Activated CD4-positive, CD25-positive, alpha-beta regulatory T cell treated with anti-CD3 and anti-CD28 coated beads, Interleukin-2, amount 50 U/mL, for 24 hours (primary cell): ENCODE measurements at regions not wholly inside any gene's neighbourhood (a gene's known extent, or its start where the extent isn't known, plus 50 kb on each side); places are given as distances from the start of the nearest gene placed in this dataset.
"Not testable (repeated sequence)": the region's sequence is repeated elsewhere in the genome, so short reads cannot be mapped to it uniquely, and the experiment has no call there.

Source experiments
- ATAC-seq, 2 donors: fragments of 150-1000 bp; cut with Tn5 transposase; one replicate each; pipeline ENCODE4 v1.10.0; 2021; ENCODE audit warnings: mild to moderate bottlenecking in 1 of 2, moderate library complexity in 1 of 2

DNA sequence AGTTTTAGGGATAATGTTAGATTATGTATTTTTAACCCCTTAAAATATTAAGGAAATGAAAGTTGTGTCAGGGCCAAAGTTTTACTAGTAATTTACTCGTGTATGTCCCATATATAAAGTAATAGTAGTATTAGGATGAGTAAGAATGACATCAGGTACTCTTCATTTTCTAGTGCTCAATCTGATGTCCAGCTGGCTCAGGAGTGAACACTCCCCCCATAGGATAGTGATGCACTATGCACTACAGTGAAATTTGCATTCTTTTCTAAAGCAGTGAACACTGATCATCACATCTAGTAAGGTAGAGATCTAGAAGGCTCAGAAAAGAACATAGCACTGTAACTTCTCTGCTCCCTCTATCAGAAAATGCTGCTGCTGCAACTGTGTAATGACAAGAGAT is 409.7 kb downstream of the GLUD2 start:
- no peak for ATAC-seq

DNA sequence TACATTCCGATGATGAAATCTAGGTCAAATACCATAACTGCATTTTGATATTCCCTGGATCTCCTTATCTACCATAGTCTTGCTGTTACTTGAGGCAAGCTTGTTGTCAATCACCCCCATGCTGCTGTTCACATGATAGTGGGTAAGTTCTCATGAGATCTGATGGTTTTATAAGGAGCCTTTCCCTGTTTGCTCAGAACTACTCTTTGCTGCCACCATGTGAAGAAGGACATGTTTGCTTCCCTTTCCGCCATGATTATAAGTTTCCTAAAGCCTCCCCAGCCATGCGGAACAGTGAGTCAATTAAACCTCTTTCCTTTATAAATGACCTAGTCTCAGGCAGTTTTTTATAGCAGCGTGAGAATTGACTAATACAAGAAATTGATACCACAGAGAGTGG is 432.0 kb downstream of the GLUD2 start:
- no peak for ATAC-seq

DNA sequence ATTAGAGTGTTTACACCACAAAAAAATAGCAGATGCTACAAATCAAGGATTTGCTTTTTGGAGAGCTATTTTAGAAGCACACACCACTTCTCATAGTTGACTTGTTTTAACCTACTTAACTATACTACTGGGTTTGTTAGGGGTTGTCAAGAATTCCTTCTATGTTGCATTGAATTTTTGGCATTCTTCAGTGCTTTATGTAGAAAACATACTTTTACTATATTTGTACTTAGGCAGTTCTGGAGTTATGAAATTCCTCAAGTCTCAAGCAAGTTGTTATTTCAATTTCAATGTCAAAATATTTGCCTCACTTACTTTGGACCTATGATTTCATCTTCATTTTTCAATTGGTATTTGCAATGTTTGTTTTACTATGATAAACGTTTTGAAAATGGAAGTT is 449.6 kb downstream of the GLUD2 start:
- no peak for ATAC-seq

DNA sequence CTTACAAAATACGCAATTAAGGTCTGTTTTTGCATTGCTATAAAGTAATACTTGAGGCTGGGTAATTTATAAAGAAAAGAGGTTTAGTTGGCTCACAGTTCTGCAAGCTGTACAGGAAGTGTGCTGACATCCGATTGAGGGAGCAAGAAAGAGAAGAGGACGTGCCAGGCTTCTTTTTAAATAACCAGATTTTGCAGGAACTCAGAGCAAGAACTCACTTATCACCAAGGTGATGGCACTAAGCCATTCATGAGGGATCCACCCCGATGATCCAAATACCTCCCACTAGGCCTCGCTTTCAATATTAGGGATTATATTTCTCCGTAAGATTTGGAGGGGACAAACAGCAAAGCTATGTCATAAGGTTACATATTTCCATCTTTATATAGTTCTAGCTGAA is 456.7 kb downstream of the GLUD2 start:
- no peak for ATAC-seq

DNA sequence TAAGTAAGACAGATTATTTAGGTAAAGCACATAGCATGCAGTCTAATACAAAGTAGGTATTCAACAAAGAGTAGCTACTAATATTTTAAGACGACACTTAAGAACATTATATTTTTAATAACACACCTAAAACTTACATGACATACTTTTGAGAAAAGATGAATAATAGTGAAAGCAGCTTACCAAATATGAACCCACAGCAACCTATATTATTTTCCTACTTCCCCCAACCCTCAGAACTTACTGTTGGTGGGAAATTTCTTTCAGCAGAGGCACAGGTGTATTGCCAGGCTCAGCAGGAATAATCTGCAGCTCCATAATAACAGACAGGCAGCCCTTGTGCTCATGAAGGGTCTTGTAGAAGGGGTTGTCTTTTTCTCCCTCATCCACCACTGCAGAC is 498.9 kb downstream of the GLUD2 start:
- no peak for ATAC-seq

DNA sequence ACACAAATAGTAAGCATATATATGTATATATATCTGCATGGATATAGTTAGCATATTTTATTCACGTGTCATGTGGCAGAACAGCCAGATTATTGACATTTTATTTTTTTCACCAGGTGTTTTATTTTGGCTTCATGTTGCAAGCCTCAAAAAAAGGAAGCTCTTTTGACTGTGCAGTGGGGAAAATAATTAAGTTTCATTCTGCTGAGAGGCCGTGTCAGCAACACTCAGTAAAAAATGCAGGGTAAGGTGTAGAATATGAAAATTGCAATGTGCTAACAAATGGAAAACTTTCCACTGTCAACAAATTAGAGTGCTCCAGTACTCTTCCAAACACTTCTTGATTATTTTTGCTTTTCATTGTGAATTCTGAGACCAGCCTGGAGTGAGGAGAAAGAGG is 511.5 kb downstream of the GLUD2 start:
- ATAC-seq, result no peak

DNA sequence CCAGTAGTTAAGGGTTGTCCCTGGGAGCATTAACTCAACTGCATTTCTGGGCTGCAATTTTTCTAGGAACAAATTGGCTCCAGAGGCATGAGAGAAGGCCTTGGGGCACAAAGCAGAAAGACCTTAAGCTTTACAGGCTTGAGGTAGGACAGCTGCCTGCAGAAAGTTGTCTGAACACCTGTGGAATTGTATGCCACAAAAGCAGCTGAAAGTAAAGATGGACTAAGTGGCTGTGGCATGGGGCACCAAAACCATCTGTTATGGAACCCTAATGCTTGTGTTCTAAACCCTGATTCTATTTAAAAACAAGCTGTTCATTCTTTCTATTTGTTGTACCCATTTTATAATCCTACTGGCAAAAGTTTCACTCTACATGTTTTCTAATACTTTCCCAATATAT is 515.2 kb downstream of the GLUD2 start:
- ATAC-seq, result no peak

DNA sequence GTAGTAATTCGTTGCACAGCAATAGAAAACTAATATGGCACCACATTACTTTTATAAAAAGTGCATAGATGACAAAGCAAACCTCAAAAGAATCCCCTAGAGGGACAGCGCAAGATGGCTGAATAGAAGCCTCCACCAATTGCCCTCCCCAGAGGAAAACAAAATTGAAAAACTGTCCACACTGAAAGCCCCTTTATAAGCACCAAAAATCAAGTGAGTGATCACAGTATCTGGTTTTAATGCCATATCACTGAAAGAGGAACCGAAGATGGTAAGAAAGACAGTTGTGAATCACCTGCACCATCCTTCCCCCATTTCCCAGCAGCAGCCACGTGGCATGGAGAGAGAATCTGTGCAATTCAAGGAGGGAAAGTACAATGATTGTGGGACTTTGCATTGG is 522.2 kb downstream of the GLUD2 start:
- ATAC-seq, result no peak

DNA sequence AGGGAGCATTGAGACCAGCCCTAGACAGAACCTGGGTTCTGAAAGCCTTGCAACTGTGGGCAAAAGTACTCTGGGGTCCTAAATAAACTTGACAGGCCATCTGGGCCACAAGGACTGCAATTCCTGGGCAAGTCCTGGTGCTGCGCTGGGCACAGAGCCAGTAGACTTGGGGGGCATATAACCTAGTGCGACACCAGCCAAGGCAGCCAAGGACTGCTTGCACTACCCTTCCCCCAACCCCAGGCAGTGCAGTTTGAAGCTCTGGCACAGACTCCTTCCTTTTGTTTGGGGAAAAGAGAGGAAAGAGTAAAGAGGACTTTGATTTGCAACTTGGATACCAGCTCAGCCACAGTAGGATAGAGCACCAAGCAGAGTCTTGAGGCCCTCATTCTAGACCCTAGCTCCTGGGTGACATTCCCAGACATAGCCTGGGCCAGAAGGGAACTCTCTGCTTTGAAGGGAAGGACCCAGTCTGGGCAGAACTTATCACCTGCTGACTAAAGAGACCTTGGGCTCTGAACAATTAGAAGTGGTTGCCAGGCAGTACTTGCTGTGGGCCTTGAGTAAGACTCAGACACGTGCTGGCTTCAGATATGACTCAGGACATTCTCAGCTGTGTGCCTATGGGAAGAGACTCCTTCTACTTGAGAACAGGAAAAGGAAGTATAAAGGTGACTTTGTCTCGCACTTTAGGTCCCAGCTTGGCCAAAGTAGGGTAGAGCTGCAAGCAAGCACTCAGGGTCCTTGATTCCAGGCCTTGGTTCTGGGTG is 522.8 kb downstream of the GLUD2 start:
- ATAC-seq, result no peak

DNA sequence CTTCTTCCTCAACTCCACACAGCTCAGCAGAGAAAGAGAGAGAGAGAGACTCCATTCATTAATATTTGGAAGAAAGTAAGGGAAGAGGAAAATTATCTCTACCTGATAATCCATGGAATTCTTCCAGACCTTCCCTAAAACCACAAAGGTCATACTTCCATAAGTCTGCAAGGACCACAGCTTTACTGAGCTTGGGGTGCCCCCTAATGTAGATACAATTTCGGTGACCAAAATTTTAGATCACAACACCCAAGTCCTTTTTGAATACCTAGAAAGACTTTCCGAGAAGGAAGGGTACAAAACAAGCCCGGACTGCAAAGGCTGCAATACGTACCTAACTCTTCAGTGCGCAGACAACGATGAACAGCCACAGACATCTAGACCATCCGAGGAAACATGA is 523.9 kb downstream of the GLUD2 start:
- ATAC-seq, result no peak

DNA sequence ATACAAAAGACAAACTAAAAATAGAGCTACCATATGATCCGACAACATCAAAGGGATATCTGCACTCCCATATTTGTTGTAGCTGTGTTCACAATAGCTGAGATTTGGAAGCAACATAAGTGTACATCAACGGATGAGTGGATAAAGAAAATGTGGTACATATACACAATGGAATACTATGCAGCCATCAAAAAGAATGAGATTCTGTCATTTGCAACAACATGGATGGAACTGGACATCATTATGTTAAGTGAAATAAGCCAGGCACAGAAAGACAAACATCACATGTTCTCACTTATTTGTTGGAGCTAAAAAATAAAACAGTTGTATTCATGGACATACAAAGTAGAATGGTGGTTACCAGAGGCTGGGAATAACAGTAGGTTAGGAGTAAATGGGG is 527.0 kb downstream of the GLUD2 start:
- ATAC-seq, result not testable (repeated sequence)

DNA sequence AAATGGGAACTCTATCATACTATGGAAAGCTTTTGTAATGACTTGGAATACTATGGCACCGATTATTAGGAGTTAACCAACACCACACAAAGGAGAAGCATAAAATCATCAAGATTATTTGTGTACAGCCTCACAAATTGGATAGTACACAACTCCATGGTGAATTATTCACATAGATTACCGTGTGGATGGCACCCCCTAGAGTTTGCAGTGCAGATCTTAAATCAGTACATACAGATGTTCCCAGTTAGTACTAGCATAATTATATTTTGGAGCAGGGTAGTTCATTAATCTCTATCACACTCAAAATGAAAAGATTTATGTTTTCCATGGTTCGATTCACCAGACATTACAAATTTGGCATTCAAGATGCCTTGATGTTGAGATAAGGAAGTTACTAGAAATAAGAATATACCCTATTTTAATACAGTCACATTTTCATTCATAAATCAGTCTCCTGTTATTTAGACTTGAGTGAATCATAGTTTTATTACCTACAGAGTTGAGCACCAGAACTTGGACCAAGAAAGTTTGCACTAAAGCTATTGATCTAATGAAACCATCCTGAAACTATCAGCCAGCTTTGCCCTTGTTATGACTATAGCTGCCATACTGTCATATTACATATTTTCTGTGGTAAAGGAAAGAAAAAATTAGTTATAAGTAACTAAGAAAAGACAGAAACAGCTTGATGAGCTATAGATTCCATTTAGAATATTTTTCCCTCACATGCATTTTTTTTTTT is 531.8 kb downstream of the GLUD2 start:
- no peak for ATAC-seq

DNA sequence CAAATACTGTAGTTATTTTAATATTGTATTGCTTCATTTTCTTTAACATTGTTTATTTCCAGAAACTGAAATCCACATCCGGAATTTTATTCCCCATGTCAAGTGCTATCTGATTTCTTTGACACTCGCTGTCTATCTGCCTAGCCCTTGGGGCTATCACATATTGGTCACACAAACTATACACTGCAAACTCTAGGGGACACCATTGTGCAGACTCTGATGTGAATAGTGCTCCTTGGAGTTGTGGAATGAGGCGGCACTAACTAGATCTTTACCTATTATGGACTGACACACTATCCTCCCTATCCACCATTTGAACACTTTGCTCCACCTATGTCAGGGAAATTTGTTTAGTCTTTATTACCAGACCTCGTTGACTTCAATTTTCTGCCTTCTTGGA is 534.5 kb downstream of the GLUD2 start:
- ATAC-seq, result no peak

DNA sequence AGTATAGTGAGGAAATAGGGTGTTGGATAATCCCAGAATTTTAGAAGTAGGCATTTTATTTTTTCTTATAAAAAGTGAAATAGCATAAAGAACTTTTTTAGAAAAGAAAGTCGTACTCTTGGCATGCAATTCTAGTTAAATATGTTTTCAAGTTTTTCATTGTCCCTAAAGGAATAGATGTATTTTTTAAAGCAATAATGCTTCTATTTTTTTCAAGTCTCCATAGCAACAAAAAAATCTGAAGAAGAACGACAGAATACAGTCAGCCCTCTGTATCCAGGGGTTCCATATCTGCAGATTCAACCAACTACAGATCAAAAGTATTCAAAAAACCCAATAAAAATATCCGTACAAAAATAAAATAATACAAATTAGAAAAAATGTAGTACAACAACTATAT is 538.2 kb downstream of the GLUD2 start:
- no peak for ATAC-seq

DNA sequence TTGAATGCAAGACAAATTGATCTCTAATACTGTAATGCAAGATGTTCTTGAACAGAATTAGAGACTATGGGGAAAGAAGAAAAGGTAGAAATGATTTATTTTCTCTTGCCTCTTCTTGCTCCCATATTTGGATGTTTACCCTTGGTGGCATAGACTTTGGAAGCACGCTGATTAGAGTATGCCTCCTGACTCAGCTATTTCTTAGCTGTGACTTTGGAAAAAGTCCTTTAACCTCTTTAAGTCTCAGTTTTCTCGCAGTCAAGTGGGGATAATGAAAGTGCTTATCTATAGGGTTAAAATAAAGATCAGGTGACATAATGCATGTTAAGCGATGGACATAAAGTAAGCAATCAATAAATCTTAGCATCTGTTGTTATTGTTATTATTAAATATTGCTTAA is 545.5 kb downstream of the GLUD2 start:
- ATAC-seq, result no peak

DNA sequence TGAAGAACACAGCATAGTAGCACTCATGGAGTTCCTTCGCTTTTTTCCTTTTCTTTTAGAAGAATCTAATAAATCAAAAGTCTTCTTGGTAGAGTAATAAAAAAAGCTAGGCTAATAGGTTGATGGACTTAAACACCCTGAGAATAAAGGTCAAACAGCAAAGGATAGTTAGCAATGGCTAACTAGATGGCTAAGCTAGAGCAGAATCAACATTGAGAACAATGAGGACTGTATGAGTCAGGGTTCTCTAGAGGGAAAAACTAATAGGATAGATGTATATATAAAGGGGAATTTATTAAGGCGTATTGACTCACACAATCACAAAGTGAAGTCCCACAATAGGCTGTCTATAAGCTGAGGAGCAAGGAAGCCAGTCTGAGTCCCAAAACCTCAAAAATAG is 550.9 kb downstream of the GLUD2 start:
- ATAC-seq, result no peak

DNA sequence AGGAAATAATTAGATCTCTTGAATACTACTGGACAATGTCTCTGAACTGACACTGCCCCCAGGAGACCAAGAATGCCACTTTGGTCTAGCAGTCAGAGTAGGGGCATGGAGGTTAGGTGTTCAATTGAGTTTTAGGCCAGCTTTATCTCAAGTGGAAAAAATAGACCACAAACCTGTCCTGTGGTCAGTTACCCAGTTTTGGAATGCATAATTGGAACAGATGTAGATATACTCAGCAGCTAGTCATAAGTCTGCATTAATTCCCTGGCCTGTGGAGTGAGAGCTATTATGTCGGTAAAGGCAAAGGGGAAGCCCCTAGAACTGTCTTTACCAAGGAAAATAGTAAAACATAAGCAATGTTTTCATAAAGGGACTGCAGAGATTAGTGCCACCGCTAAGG is 587.7 kb downstream of the GLUD2 start:
- no peak for ATAC-seq

DNA sequence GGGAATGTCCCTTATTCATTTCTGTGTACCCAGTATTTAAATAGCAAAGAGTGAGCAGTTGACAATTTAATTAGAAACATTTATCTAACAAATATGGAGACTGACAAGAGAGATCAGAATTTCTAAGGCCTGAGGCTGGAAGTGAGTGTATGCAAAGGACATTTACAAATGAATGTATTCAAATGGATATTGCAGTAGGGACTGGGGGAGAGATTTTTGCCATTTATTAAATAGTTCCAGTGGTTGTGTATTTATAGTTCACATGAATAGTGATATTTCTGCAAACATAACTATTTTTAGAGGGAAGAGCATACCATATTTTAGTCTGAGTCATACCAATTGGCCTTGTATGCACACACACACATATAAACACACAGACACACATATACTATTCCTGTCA is 592.4 kb downstream of the GLUD2 start:
- ATAC-seq, result no peak

DNA sequence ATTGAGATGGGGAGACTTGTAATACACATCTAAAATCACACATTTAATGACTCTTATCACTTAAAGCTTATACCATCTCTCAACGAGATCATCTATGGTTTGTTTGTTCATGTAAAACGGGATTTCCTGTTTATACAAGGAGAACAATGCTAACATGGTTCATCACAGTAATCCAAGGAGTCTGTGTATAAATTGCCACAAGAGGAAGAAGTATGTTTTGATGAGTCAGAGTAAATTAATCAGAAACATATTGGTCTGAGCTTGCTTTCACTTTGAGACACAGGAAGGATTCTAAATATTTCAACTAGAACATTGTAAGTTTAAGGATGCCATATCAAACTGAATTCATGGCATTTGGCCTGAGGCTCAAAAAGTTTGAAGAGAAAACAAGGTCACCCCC is 594.1 kb downstream of the GLUD2 start:
- no peak for ATAC-seq

DNA sequence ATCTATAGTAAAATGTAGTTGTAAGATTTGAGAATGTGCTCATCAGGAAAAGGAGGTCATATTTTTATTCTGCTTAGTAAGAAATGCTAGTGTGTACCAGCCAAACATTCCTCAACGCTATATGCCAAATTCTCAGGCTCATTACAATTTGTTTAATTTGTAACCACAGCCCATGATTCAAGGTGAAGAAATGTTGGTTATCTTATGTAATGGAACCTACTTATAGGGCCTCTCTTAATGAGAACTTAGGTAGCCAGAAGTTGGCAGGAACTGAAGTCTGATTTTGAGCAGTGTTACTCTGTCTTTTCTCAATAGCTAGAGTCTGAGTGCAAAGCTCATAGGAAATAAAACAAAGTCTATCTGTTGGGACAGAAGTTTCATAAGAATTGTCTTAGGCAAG is 595.0 kb downstream of the GLUD2 start:
- no peak for ATAC-seq

DNA sequence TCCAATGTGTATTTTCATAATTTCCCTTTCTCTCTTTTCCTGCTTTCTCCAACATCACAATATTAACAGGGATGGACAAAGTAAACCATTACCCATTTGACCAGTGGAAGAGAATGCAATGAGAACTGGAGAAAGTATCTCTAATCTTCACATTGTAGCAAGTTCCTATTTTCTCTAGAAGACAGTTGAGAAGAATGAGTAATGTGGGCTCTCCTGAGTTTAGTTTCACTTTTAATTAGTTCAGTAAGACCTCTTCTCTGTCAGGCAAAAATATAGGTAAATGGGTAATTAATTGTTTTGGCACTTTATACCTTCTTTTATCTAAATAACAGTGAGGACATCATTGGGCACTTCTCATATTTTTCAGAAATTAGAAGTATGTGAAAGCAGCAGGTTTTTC is 602.0 kb downstream of the GLUD2 start:
- no peak for ATAC-seq

DNA sequence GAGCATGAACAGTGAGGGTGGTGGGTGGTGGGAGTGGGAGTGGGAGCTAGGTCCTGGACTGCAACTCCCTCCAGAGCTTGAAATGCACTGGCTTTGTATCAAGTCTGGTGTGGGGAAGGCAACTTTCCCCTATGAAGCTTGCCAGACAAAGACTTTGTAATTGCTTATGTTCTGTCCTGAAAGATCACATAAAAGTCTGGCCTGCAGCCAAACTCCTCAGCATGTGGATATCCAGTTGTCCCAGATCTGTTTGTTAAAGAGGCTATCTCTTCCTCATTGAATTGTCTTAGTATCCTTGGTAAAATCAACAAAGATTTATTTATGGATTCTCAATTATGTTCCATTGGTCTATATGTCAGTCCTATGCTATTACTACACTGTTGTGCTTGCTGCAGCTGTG is 607.9 kb downstream of the GLUD2 start:
- ATAC-seq, result no peak

DNA sequence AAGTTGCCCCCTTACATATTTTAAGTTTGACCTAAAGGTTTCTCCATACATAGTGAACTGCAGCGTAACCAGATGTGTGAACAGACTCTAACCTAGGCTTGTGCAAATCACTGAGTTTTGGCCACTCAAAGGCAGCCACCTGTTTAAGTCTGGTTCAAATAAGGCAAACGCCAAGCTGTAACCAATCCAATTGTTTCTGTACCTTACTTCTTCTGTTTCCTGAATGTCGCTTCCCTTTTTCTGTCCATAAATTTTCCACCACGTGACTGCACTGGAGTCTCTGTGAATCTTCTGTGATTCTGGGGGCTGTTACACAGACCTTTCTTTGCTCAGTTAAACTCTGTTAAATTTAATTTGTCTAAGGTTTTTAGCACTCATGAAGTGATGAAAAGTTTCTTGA is 618.8 kb downstream of the GLUD2 start:
- ATAC-seq, result no peak

DNA sequence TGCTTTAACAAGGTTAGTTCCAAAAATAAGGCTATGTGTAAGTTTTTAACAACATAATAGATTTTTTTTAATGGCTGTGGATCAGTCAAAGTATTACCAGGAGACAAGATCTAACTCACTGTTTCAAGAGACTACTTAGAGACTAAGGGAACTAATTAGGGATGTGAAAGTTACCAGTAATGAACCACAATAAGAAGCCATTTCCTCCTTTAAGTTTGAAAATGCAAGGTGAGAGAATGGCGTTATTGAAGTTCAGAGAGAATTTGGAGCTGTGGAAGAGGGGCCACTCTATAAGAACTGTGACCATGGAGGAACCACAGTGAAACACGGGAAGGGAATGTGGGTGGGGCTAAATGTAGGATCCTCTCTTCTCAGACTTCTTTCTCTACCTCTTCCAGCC is 624.2 kb downstream of the GLUD2 start:
- no peak for ATAC-seq

DNA sequence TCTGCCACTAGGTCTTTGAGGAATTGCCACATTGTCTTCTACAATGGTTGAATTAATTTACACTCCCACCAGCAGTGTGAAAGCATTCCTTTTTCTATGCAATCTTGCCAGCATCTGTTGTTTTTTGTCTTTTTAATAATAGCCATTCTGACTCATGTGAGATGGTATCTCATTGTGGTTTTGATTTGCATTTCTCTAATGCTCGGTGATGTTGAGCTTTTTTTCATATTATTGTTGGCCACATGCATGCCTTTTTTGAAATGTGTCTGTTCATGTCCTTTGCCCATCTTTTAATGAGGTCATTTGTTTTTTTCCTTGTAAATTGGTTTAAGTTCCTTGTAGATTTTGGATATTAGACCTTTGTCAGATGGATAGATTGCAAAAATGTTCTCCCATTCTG is 661.8 kb downstream of the GLUD2 start:
- not testable (repeated sequence) for ATAC-seq
